Activated T-helper 2 cell treated with anti-CD3 and anti-CD28 coated beads, Interferon-gamma antibody, Interleukin-2, Interleukin-4, amounts not matched to agents 10 μg/mL and 5 μg/mL and 100 μg/mL, durations not matched to agents 14 hours and 24 hours and 36 hours (primary cell): ENCODE measurements at regions not wholly inside any gene's neighbourhood (a gene's known extent, or its start where the extent isn't known, plus 50 kb on each side); places are given as distances from the start of the nearest gene placed in this dataset.

ENCODE experiments used
- DNase-seq: peaks from one replicate; pipeline ENCODE4 v3.0.0; 2021; ENCODE audit warnings: low spot score
- H3K27ac Mint-ChIP-seq: one replicate; pipeline ENCODE4 v1.8.0; 2021; ENCODE audit warnings: mixed read lengths
- H3K27me3 Mint-ChIP-seq: one replicate; pipeline ENCODE4 v1.8.0; 2021; ENCODE audit warnings: low read depth, mixed read lengths
- H3K36me3 Mint-ChIP-seq: one replicate; pipeline ENCODE4 v1.8.0; 2021; ENCODE audit warnings: low read depth, mixed read lengths
- H3K4me1 Mint-ChIP-seq: one replicate; pipeline ENCODE4 v1.8.0; 2021; ENCODE audit warnings: low read depth, mixed read lengths
- H3K4me3 Mint-ChIP-seq: one replicate; pipeline ENCODE4 v1.8.0; 2021; ENCODE audit warnings: low read depth, mild to moderate bottlenecking, moderate library complexity, mixed read lengths
- H3K9me3 Mint-ChIP-seq: one replicate; pipeline ENCODE4 v1.8.0; 2021; ENCODE audit warnings: mixed read lengths
- intact Hi-C: fragments of 100-400 bp; cut with micrococcal nuclease; formaldehyde crosslinking; loops from one replicate; pipeline ENCODE4 v1.15.1; 2023

GRCh38 chr6:153275997-153276396 lies 144.9 kb upstream of the RGS17 start:
- Mint-ChIP-seq H3K27ac (no peak overlapping the region), H3K36me3 (no peaks in the 10 kb centered on the region), H3K4me3 (no peak overlapping the region), H3K27me3 (no peaks in the 10 kb centered on the region), H3K4me1 (no peaks in the 10 kb centered on the region), H3K9me3 (no peaks in the 10 kb centered on the region)
- intact Hi-C loops = no loop called here
- no peak for DNase-seq

GRCh38 chr6:153272201-153272980 lies 141.3 kb upstream of the RGS17 start:
- H3K9me3 Mint-ChIP-seq = no peaks in the 10 kb centered on the region
- no peak overlapping the region for H3K4me3 Mint-ChIP-seq
- no peaks in the 10 kb centered on the region for H3K36me3 Mint-ChIP-seq
- intact Hi-C loops = no loop called here
- DNase-seq = no peak
- no peaks in the 10 kb centered on the region for H3K27me3 Mint-ChIP-seq
- no peak overlapping the region for H3K27ac Mint-ChIP-seq
- H3K4me1 Mint-ChIP-seq = no peaks in the 10 kb centered on the region

GRCh38 chr6:153263489-153263888 lies 132.4 kb upstream of the RGS17 start:
- DNase-seq = no peak
- no peaks in the 10 kb centered on the region for H3K36me3 Mint-ChIP-seq
- intact Hi-C loops = no loop called here
- H3K27me3 Mint-ChIP-seq = no peaks in the 10 kb centered on the region
- H3K4me3 Mint-ChIP-seq = no peak overlapping the region
- H3K27ac Mint-ChIP-seq = no peak overlapping the region
- no peaks in the 10 kb centered on the region for H3K4me1 Mint-ChIP-seq
- H3K9me3 Mint-ChIP-seq = no peaks in the 10 kb centered on the region

- Mint-ChIP-seq H3K27me3 (no peaks in the 10 kb centered on the region), H3K4me1 (no peaks in the 10 kb centered on the region), H3K36me3 (no peaks in the 10 kb centered on the region), H3K9me3 (no peaks in the 10 kb centered on the region), H3K4me3 (no peak overlapping the region), H3K27ac (no peak overlapping the region)
- DNase-seq = no peak
- intact Hi-C loops = no loop called here
Observed at GRCh38 chr6:153251326-153251725, 120.2 kb upstream of the RGS17 start.

GRCh38 chr6:153237670-153238069 lies 106.6 kb upstream of the RGS17 start:
- Mint-ChIP-seq H3K27me3 (no peaks in the 10 kb centered on the region), H3K4me3 (no peak overlapping the region), H3K36me3 (no peaks in the 10 kb centered on the region), H3K9me3 (no peaks in the 10 kb centered on the region), H3K4me1 (no peaks in the 10 kb centered on the region), H3K27ac (no peak overlapping the region)
- intact Hi-C loops = no loop called here
- DNase-seq = no peak

- H3K9me3 Mint-ChIP-seq = no peaks in the 10 kb centered on the region
- H3K27me3 Mint-ChIP-seq = peaks cover 2% of the 10 kb centered on the region
- intact Hi-C loops = loop anchor here (1.0 to 5.0 kb wide), 3 partner anchors 82 to 716 kb away; no protein-coding TSS in a partner anchor
- no peak overlapping the region for H3K4me3 Mint-ChIP-seq
- no peaks in the 10 kb centered on the region for H3K4me1 Mint-ChIP-seq
- peak; percentile 18 for DNase-seq
- no peaks in the 10 kb centered on the region for H3K36me3 Mint-ChIP-seq
- no peak overlapping the region for H3K27ac Mint-ChIP-seq
Observed at GRCh38 chr6:153231048-153231646, 100.1 kb upstream of the RGS17 start.

- Mint-ChIP-seq H3K4me3 (no peak overlapping the region), H3K4me1 (no peaks in the 10 kb centered on the region), H3K27ac (no peak overlapping the region), H3K27me3 (no peaks in the 10 kb centered on the region), H3K9me3 (no peaks in the 10 kb centered on the region), H3K36me3 (no peaks in the 10 kb centered on the region)
- no peak for DNase-seq
- intact Hi-C loops = no loop called here
Observed at GRCh38 chr6:153218184-153218792, 87.2 kb upstream of the RGS17 start.

- H3K27ac Mint-ChIP-seq = no peak overlapping the region
- no peak for DNase-seq
- H3K9me3 Mint-ChIP-seq = no peaks in the 10 kb centered on the region
- intact Hi-C loops = no loop called here
- H3K4me1 Mint-ChIP-seq = no peaks in the 10 kb centered on the region
- H3K4me3 Mint-ChIP-seq = no peak overlapping the region
- no peaks in the 10 kb centered on the region for H3K36me3 Mint-ChIP-seq
- peaks cover under 1% of the 10 kb centered on the region for H3K27me3 Mint-ChIP-seq
Observed at GRCh38 chr6:153216789-153217188, 85.7 kb upstream of the RGS17 start.

GRCh38 chr6:153215242-153215641 lies 84.2 kb upstream of the RGS17 start:
- H3K4me1 Mint-ChIP-seq = no peaks in the 10 kb centered on the region
- no peak for DNase-seq
- H3K27me3 Mint-ChIP-seq = peaks cover 3% of the 10 kb centered on the region
- no peaks in the 10 kb centered on the region for H3K9me3 Mint-ChIP-seq
- intact Hi-C loops = no loop called here
- no peak overlapping the region for H3K27ac Mint-ChIP-seq
- no peak overlapping the region for H3K4me3 Mint-ChIP-seq
- no peaks in the 10 kb centered on the region for H3K36me3 Mint-ChIP-seq

- H3K9me3 Mint-ChIP-seq = no peaks in the 10 kb centered on the region
- peaks cover 2% of the 10 kb centered on the region for H3K4me1 Mint-ChIP-seq
- intact Hi-C loops = no loop called here
- no peak overlapping the region for H3K27ac Mint-ChIP-seq
- H3K36me3 Mint-ChIP-seq = no peaks in the 10 kb centered on the region
- H3K27me3 Mint-ChIP-seq = peaks cover 3% of the 10 kb centered on the region
- no peak for DNase-seq
- no peak overlapping the region for H3K4me3 Mint-ChIP-seq
Observed at GRCh38 chr6:153214436-153214835, 83.4 kb upstream of the RGS17 start.

GRCh38 chr6:153210083-153210482 lies 79.0 kb upstream of the RGS17 start:
- Mint-ChIP-seq H3K27ac (no peak overlapping the region), H3K36me3 (no peaks in the 10 kb centered on the region), H3K27me3 (peaks cover 3% of the 10 kb centered on the region), H3K4me3 (no peak overlapping the region), H3K4me1 (peaks cover 2% of the 10 kb centered on the region), H3K9me3 (no peaks in the 10 kb centered on the region)
- no peak for DNase-seq
- intact Hi-C loops = no loop called here

- no peak overlapping the region for H3K4me3 Mint-ChIP-seq
- H3K9me3 Mint-ChIP-seq = no peaks in the 10 kb centered on the region
- H3K27me3 Mint-ChIP-seq = peaks cover 3% of the 10 kb centered on the region
Observed at GRCh38 chr6:153208706-153209105, 77.6 kb upstream of the RGS17 start.

GRCh38 chr6:153207617-153208016 lies 76.5 kb upstream of the RGS17 start:
- H3K9me3 Mint-ChIP-seq = no peaks in the 10 kb centered on the region

More at GRCh38 chr6:153208706-153209105, 77.6 kb upstream of the RGS17 start:
- intact Hi-C loops = no loop called here
- no peaks in the 10 kb centered on the region for H3K36me3 Mint-ChIP-seq
- no peak overlapping the region for H3K27ac Mint-ChIP-seq
- peaks cover 2% of the 10 kb centered on the region for H3K4me1 Mint-ChIP-seq
- no peak for DNase-seq

More at GRCh38 chr6:153207617-153208016, 76.5 kb upstream of the RGS17 start:
- Mint-ChIP-seq H3K27ac (no peak overlapping the region), H3K27me3 (peaks cover 3% of the 10 kb centered on the region), H3K4me3 (no peak overlapping the region), H3K36me3 (no peaks in the 10 kb centered on the region), H3K4me1 (peaks cover 2% of the 10 kb centered on the region)
- DNase-seq = no peak
- intact Hi-C loops = no loop called here
